HepG2 (cell line): ENCODE measurements at regions not wholly inside any gene's neighbourhood (a gene's known extent, or its start where the extent isn't known, plus 50 kb on each side); places are given as distances from the start of the nearest gene placed in this dataset.

ENCODE experiments used
- CBX2 ChIP-seq, 2 experiments: fragments of 200-600 bp in 1 of 2; sonication (generic); formaldehyde crosslinking in 1 of 2; IDR thresholded peaks; 2 replicates each; pipeline versions ENCODE4 v1.7.0 to v1.8.1; 2018 to 2022; ENCODE audit warnings: low read depth in 2 of 2, low read length in 1 of 2, mild to moderate bottlenecking in 1 of 2, missing genetic modification reagents in 1 of 2
- FOSL2 ChIP-seq: sonication (generic); formaldehyde crosslinking; IDR thresholded peaks from 2 replicates; pipeline ENCODE4 v1.4.0; 2020; ENCODE audit warnings: missing genetic modification reagents
- HNF1B ChIP-seq: sonication (generic); formaldehyde crosslinking; IDR thresholded peaks from 2 replicates; pipeline ENCODE4 v1.5.1; 2020; ENCODE audit warnings: mild to moderate bottlenecking, moderate library complexity, missing genetic modification reagents
- HNRNPUL1 ChIP-seq: fragments of 200-400 bp; formaldehyde crosslinking; IDR thresholded peaks from 2 replicates; pipeline ENCODE4 v1.6.1; 2017; ENCODE audit warnings: low read depth, mild to moderate bottlenecking, low read length, moderate library complexity
- ISX ChIP-seq: sonication (generic); formaldehyde crosslinking; conservative IDR thresholded peaks from 2 replicates; pipeline ENCODE4 v1.5.0; 2020; ENCODE audit warnings: missing genetic modification reagents
- KDM4B ChIP-seq: sonication (generic); formaldehyde crosslinking; IDR thresholded peaks from 2 replicates; pipeline ENCODE4 v1.4.0; 2020; ENCODE audit warnings: missing genetic modification reagents
- MED8 ChIP-seq: sonication (generic); formaldehyde crosslinking; IDR thresholded peaks from 2 replicates; pipeline ENCODE4 v1.8.1; 2023; ENCODE audit warnings: mild to moderate bottlenecking, missing genetic modification reagents; ENCODE audit not compliant: insufficient replicate concordance
- MYNN ChIP-seq: sonication (generic); formaldehyde crosslinking; IDR thresholded peaks from 2 replicates; pipeline ENCODE4 v1.4.0; 2020; ENCODE audit warnings: mild to moderate bottlenecking, low read depth, missing genetic modification reagents
- NBN ChIP-seq: fragments of 450-650 bp; conservative IDR thresholded peaks from 2 replicates; pipeline ENCODE4 v1.6.1; 2017
- PRDM4 ChIP-seq: sonication (generic); formaldehyde crosslinking; IDR thresholded peaks from 2 replicates; pipeline ENCODE4 v1.9.0; 2021; ENCODE audit warnings: missing genetic modification reagents, borderline replicate concordance
- THAP11 ChIP-seq: IDR thresholded peaks from 2 replicates; pipeline ENCODE4 v1.6.1; 2016; ENCODE audit warnings: missing biosample characterization, missing genetic modification reagents
- ZFX ChIP-seq: sonication (generic); formaldehyde crosslinking; IDR thresholded peaks from 2 replicates; pipeline ENCODE4 v1.4.0; 2020; ENCODE audit warnings: mild to moderate bottlenecking, low read depth, missing genetic modification reagents, moderate library complexity
- ZNF292 ChIP-seq: sonication (generic); formaldehyde crosslinking; IDR thresholded peaks from 2 replicates; pipeline ENCODE4 v1.8.1; 2022; ENCODE audit warnings: mild to moderate bottlenecking, low read depth, missing genetic modification reagents, borderline replicate concordance
- ZNF33B ChIP-seq: sonication (generic); formaldehyde crosslinking; IDR thresholded peaks from 2 replicates; pipeline ENCODE4 v1.5.1; 2020; ENCODE audit warnings: mild to moderate bottlenecking, missing genetic modification reagents
- ZNF563 ChIP-seq: sonication (generic); formaldehyde crosslinking; IDR thresholded peaks from 2 replicates; pipeline ENCODE4 v1.8.0; 2022; ENCODE audit warnings: mild to moderate bottlenecking, moderate library complexity, missing genetic modification reagents
- TF ChIP-seq, protein P1 (sequence below), 2 experiments: sonication (generic) in 1 of 2; formaldehyde crosslinking in 1 of 2; IDR thresholded peaks; 2 replicates each; pipeline versions ENCODE4 v1.4.0 to v1.6.1; 2016 to 2020; ENCODE audit warnings: borderline replicate concordance in 1 of 2, low read depth in 1 of 2, mild to moderate bottlenecking in 1 of 2, missing genetic modification reagents in 1 of 2

DNA sequence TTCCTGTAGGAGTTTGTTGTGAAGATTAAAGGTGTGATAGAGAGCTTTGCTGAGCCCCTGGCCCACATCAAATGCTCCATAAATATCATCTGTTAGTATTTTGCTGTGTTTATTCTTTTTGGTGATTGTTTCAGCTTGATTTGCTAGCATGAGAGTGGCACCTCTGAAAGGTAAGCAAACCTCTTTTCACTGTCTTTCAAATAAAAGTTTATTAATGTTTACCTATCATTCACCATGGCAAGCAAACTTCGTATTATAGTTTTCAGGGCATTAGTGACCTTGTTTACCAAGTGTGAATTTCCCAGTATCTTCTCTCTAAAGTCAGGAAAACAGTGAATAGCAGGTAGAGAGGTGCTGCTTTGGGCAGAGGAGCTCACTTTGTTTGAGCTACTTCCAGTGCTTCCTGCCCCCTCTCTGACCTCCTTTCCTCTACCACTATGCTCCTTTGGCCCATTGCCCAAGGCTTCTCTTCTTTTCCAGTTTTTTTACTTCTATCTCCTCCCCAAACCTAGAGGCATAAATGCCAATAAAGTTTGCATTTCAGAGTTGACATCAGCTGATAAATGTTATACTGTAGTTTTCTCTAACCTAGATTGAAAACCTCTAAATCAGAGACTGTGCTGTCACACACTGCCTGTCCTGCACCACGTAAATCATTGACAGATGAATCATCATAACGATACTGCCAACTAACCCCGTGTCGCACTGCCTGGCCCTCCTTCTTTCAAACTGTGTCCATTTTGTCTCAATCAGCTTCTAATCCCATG, 569.0 kb downstream of the TUSC7 start (continued):
- TF ChIP-seq, protein P1, sequence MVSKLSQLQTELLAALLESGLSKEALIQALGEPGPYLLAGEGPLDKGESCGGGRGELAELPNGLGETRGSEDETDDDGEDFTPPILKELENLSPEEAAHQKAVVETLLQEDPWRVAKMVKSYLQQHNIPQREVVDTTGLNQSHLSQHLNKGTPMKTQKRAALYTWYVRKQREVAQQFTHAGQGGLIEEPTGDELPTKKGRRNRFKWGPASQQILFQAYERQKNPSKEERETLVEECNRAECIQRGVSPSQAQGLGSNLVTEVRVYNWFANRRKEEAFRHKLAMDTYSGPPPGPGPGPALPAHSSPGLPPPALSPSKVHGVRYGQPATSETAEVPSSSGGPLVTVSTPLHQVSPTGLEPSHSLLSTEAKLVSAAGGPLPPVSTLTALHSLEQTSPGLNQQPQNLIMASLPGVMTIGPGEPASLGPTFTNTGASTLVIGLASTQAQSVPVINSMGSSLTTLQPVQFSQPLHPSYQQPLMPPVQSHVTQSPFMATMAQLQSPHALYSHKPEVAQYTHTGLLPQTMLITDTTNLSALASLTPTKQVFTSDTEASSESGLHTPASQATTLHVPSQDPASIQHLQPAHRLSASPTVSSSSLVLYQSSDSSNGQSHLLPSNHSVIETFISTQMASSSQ (IDR thresholded peaks at IDR 0.05; ENCODE audit: low read depth): peak; percentile 64; the same call in 1 of the 2 replicates
- TF ChIP-seq, protein P1 (CRISPR knock-in tag; IDR thresholded peaks at IDR 0.05; ENCODE audit: borderline replicate concordance): peak; percentile 24; the same call in 1 of the 2 replicates
- TF ChIP-seq ZNF33B (CRISPR knock-in tag) (no peak), HNF1B (peak; percentile 50; the same call in 1 of the 2 replicates), FOSL2 (CRISPR knock-in tag) (peak; percentile 84), NBN (no peak), ISX (CRISPR knock-in tag) (no peak), THAP11 (CRISPR knock-in tag) (no peak), PRDM4 (CRISPR knock-in tag) (no peak), KDM4B (CRISPR knock-in tag) (no peak), ZFX (no peak), CBX2 (IDR thresholded peaks at IDR 0.05; ENCODE audit: low read depth, low read length) (no peak), CBX2 (CRISPR knock-in tag; IDR thresholded peaks at IDR 0.05; ENCODE audit: low read depth) (no peak), ZNF563 (CRISPR knock-in tag) (no peak), MYNN (CRISPR knock-in tag) (no peak), ZNF292 (CRISPR knock-in tag) (no peak), MED8 (CRISPR knock-in tag) (no peak), HNRNPUL1 (peak; percentile 56; the same call in 1 of the 2 replicates)
